Left renal pelvis (tissue), 4 donors: ENCODE measurements at regions not wholly inside any gene's neighbourhood (a gene's known extent, or its start where the extent isn't known, plus 50 kb on each side); places are given as distances from the start of the nearest gene placed in this dataset.
"Not testable (repeated sequence)": the region's sequence is repeated elsewhere in the genome, so short reads cannot be mapped to it uniquely, and the experiment has no call there.

ENCODE experiments used
- DNase-seq, 4 donors: peaks; one replicate each; pipeline ENCODE4 v3.0.0-alpha.2; 2013; ENCODE audit warnings: low read depth in 4 of 4, low spot score in 3 of 4

GRCh38 chr12:34097213-34097612 is 74.9 kb downstream of the ALG10 start:
- DNase-seq, result no peak

- DNase-seq, result no peak
Measured at GRCh38 chr12:34105392-34105933, 83.2 kb downstream of the ALG10 start.

- DNase-seq, result no peak
Measured at GRCh38 chr12:34106172-34106571, 83.9 kb downstream of the ALG10 start.

GRCh38 chr12:34107016-34107415 is 84.7 kb downstream of the ALG10 start:
- no peak for DNase-seq

- no peak for DNase-seq
Measured at GRCh38 chr12:34107781-34108404, 85.6 kb downstream of the ALG10 start.

GRCh38 chr12:34108405-34108803 is 86.1 kb downstream of the ALG10 start:
- no peak for DNase-seq

GRCh38 chr12:34108967-34109366 is 86.7 kb downstream of the ALG10 start:
- no peak for DNase-seq

- no peak for DNase-seq
Measured at GRCh38 chr12:34109390-34109789, 87.1 kb downstream of the ALG10 start.

GRCh38 chr12:34109909-34110531 is 87.7 kb downstream of the ALG10 start:
- DNase-seq, result not testable (repeated sequence)

GRCh38 chr12:34119366-34119765 is 97.1 kb downstream of the ALG10 start:
- DNase-seq, result no peak

GRCh38 chr12:34121360-34121759 is 99.1 kb downstream of the ALG10 start:
- no peak for DNase-seq

- DNase-seq, result not testable (repeated sequence)
Measured at GRCh38 chr12:34123092-34123491, 100.8 kb downstream of the ALG10 start.

GRCh38 chr12:34124608-34125007 is 102.3 kb downstream of the ALG10 start:
- DNase-seq, result no peak

GRCh38 chr12:34126239-34126641 is 103.9 kb downstream of the ALG10 start:
- no peak for DNase-seq

- DNase-seq, result no peak
Measured at GRCh38 chr12:34126805-34127204, 104.5 kb downstream of the ALG10 start.

- not testable (repeated sequence) for DNase-seq
Measured at GRCh38 chr12:34127379-34127778, 105.1 kb downstream of the ALG10 start.

- no peak for DNase-seq
Measured at GRCh38 chr12:34142430-34142829, 120.1 kb downstream of the ALG10 start.

- DNase-seq, result no peak
Measured at GRCh38 chr12:34151019-34151418, 128.7 kb downstream of the ALG10 start.

GRCh38 chr12:34163443-34163842 is 141.1 kb downstream of the ALG10 start:
- DNase-seq, result no peak

GRCh38 chr12:34166427-34167060 is 144.2 kb downstream of the ALG10 start:
- no peak for DNase-seq

- not testable (repeated sequence) for DNase-seq
Measured at GRCh38 chr12:34168507-34168906, 146.2 kb downstream of the ALG10 start.

GRCh38 chr12:34186492-34186891 is 164.2 kb downstream of the ALG10 start:
- no peak for DNase-seq
